Stimulated activated CD4-positive, alpha-beta T cell treated with anti-CD3 and anti-CD28 coated beads, Interleukin-2, amount 100 ng/mL, for 48 hours (primary cell): ENCODE measurements at regions not wholly inside any gene's neighbourhood (a gene's known extent, or its start where the extent isn't known, plus 50 kb on each side); places are given as distances from the start of the nearest gene placed in this dataset.

ENCODE experiments used
- DNase-seq, 2 donors: peaks; one replicate each; pipeline ENCODE4 v3.0.0-alpha.2; 2020

GRCh38 chr7:46970131-46970430, 611.8 kb downstream of the TNS3 start:
- no peak for DNase-seq

- no peak for DNase-seq
Measured at GRCh38 chr7:46969303-46970130, 612.4 kb downstream of the TNS3 start.

- no peak for DNase-seq
Measured at GRCh38 chr7:46968003-46968402, 613.9 kb downstream of the TNS3 start.

GRCh38 chr7:46963719-46964118, 618.2 kb downstream of the TNS3 start:
- DNase-seq: no peak

- no peak for DNase-seq
Measured at GRCh38 chr7:46960970-46961369, 620.9 kb downstream of the TNS3 start.

GRCh38 chr7:46957195-46957594, 624.7 kb downstream of the TNS3 start:
- no peak for DNase-seq

- no peak for DNase-seq
Measured at GRCh38 chr7:46955531-46955930, 626.4 kb downstream of the TNS3 start.

- DNase-seq: no peak
Measured at GRCh38 chr7:46954181-46954580, 627.7 kb downstream of the TNS3 start.

GRCh38 chr7:46953008-46953407, 628.9 kb downstream of the TNS3 start:
- no peak for DNase-seq

GRCh38 chr7:46949270-46949931, 632.5 kb downstream of the TNS3 start:
- no peak for DNase-seq

GRCh38 chr7:46948716-46949115, 633.2 kb downstream of the TNS3 start:
- no peak for DNase-seq

GRCh38 chr7:46945328-46945727, 636.6 kb downstream of the TNS3 start:
- no peak for DNase-seq

- DNase-seq: no peak
Measured at GRCh38 chr7:46943996-46944395, 637.9 kb downstream of the TNS3 start.

GRCh38 chr7:46942574-46942973, 639.3 kb downstream of the TNS3 start:
- DNase-seq: no peak

GRCh38 chr7:46940178-46940577, 641.7 kb downstream of the TNS3 start:
- no peak for DNase-seq

- no peak for DNase-seq
Measured at GRCh38 chr7:46939558-46939957, 642.4 kb downstream of the TNS3 start.

GRCh38 chr7:46939089-46939488, 642.8 kb downstream of the TNS3 start:
- DNase-seq: no peak

- no peak for DNase-seq
Measured at GRCh38 chr7:46937826-46938225, 644.1 kb downstream of the TNS3 start.

- no peak for DNase-seq
Measured at GRCh38 chr7:46934198-46934825, 647.6 kb downstream of the TNS3 start.

GRCh38 chr7:46933596-46933995, 648.3 kb downstream of the TNS3 start:
- DNase-seq: no peak

- DNase-seq: no peak
Measured at GRCh38 chr7:46932676-46933424, 649.1 kb downstream of the TNS3 start.

GRCh38 chr7:46932306-46932675, 649.6 kb downstream of the TNS3 start:
- no peak for DNase-seq

- DNase-seq: no peak
Measured at GRCh38 chr7:46930366-46930765, 651.5 kb downstream of the TNS3 start.

GRCh38 chr7:46929359-46929758, 652.6 kb downstream of the TNS3 start:
- no peak for DNase-seq
